Stimulated activated naive CD8-positive, alpha-beta T cell treated with anti-CD3 and anti-CD28 coated beads, Interleukin-15, amount 100 ng/mL, for 72 hours (primary cell): ENCODE measurements at regions not wholly inside any gene's neighbourhood (a gene's known extent, or its start where the extent isn't known, plus 50 kb on each side); places are given as distances from the start of the nearest gene placed in this dataset.

ENCODE experiments used
- ATAC-seq: fragments of 150-1000 bp; cut with Tn5 transposase; 2 replicates; pipeline ENCODE4 v1.10.0; 2021; ENCODE audit warnings: mild to moderate bottlenecking, moderate library complexity
- DNase-seq, 2 donors: peaks; one replicate each; pipeline ENCODE4 v3.0.0; 2021 to 2022
- H3K27ac Mint-ChIP-seq, 2 donors: one replicate each; pipeline ENCODE4 v1.8.0; 2022; ENCODE audit warnings: mild to moderate bottlenecking in 2 of 2, mixed read lengths in 2 of 2, moderate library complexity in 2 of 2
- H3K27me3 Mint-ChIP-seq: one replicate; pipeline ENCODE4 v1.8.0; 2022; ENCODE audit warnings: mixed read lengths
- H3K4me1 Mint-ChIP-seq: one replicate; pipeline ENCODE4 v1.8.0; 2022; ENCODE audit warnings: mild to moderate bottlenecking, mixed read lengths
- H3K4me3 Mint-ChIP-seq, 2 donors: one replicate each; pipeline ENCODE4 v1.8.0; 2022; ENCODE audit warnings: mild to moderate bottlenecking in 2 of 2, mixed read lengths in 2 of 2, moderate library complexity in 1 of 2
- H3K9me3 Mint-ChIP-seq, 2 donors: one replicate each; pipeline ENCODE4 v1.8.0; 2022; ENCODE audit warnings: mixed read lengths in 2 of 2

DNA sequence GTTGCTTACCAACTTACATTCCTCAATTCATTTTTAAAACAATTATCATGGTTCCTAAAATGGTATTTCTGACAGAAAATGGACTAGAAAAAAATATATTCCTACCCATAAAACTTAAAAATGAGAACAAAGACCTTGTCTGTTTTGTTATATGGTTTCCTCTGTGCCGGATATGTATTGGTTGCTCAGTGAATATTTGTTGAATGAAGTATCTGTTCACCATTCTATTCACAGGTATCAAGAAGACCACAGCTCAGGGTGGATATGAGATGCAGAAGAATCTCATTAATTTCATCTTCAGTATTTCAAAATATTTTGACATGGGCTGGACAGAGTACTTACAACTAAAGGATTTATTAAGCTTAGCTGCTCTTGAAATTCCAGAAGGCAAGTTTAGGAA is 58.1 kb downstream of the TUSC7 start:
- no peak for DNase-seq
- ATAC-seq, result no peak
- Mint-ChIP-seq H3K4me3 (no peak overlapping the region), H3K4me1 (no peaks in the 10 kb centered on the region), H3K9me3 (no peaks in the 10 kb centered on the region), H3K27me3 (no peaks in the 10 kb centered on the region), H3K27ac (no peak overlapping the region)

DNA sequence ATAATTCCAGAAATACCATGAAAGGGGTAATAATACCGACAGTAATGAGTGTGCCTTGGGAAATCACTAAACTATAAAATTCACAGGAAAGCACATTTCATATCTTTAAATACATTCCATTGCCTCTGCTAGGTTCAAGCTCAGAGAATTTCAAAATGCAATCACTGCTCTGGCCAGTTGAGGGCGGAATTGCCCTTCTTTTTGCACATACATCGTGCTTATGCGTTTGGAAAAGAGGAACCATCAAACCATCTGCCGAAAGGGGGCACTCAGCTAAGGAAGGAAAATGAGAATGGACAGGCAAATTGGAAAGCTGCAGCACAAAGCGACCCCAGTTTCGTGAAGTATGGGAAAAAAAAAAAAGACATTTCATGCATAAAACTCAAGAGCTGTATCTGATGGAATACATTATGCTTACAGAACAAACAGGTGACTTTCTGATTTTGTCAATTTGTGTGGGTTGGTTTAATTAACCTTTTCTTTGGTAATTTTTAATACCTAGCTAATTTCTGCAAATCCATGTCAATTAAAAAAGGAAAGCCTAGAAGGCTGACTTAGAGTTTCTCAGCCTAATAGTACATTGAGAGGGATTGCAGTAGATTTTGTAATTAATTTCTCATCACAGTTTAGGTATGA is 61.4 kb downstream of the TUSC7 start:
- Mint-ChIP-seq H3K27me3 (no peaks in the 10 kb centered on the region), H3K9me3 (no peaks in the 10 kb centered on the region), H3K4me1 (no peaks in the 10 kb centered on the region), H3K27ac (no peak overlapping the region), H3K4me3 (no peak overlapping the region)
- ATAC-seq (peak; percentile 72), DNase-seq (peak; percentile 20 to 47)

DNA sequence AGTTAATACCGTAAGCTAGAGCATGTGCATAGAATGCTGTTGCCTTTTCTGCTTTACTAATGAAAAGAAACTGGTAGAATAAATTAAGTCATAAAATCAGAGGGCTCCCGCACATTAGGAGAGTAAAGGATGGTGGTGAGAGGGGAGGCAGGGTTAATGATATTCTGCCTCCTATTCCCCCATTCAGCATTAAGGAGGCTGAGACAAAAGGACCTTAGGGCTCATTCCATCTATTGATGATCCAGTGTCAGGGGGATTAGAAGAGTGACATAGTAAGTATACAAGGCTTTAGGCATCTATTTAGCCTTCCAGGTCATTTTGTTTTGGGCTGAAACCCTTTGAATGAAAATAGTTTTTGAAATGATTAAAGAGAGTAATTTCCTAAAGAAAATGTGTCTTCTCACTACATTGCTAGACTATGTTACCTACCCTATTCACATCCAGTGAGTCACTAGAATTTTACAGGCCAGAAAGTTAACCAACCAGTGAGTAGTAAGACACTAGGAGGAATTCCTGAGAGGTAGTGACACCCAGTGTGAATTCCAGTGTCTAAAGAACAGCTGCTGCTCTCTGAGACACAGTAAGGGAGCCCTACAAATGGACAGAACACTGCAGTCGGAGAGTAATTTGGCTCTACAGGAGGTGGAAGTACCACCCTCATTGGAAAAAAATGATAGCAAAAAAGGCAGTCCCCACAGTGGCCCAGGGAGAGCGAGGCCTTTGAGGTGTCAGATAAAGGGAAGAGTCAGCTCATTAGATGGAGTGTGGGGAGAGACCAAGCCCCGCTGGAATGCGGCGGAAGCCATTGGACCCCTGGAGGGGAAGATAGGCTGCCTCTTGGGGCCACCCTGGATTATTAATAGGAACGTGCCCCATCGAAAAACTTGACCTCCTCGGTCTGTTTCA is 67.6 kb downstream of the TUSC7 start:
- no peaks in the 10 kb centered on the region for H3K9me3 Mint-ChIP-seq
- no peak for ATAC-seq
- no peak overlapping the region for H3K4me3 Mint-ChIP-seq
- no peaks in the 10 kb centered on the region for H3K27me3 Mint-ChIP-seq
- H3K4me1 Mint-ChIP-seq, result no peaks in the 10 kb centered on the region
- H3K27ac Mint-ChIP-seq, result no peak overlapping the region
- no peak for DNase-seq

DNA sequence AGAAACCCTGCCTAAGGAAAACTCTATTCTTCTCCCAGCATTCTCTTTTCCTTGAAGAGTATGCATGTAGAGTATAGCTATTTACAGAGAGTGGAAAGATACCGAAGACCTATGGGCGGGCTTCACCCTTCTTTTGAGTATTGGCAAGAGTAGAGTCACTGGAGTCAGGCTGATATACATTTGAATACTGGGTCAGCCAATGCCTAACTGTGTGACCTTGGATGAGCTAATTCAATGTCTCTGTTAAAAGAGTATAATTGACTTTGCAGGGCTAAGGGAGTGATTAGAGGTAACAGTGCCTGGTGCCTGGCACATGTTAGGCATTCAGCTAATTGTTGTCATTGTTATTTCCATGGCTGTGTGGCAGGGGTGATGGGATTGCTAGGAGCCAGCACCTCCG is 75.6 kb downstream of the TUSC7 start:
- no peak overlapping the region for H3K27ac Mint-ChIP-seq
- no peak overlapping the region for H3K4me3 Mint-ChIP-seq
- no peaks in the 10 kb centered on the region for H3K4me1 Mint-ChIP-seq
- no peak for DNase-seq
- H3K27me3 Mint-ChIP-seq, result no peaks in the 10 kb centered on the region
- no peaks in the 10 kb centered on the region for H3K9me3 Mint-ChIP-seq
- ATAC-seq, result no peak

DNA sequence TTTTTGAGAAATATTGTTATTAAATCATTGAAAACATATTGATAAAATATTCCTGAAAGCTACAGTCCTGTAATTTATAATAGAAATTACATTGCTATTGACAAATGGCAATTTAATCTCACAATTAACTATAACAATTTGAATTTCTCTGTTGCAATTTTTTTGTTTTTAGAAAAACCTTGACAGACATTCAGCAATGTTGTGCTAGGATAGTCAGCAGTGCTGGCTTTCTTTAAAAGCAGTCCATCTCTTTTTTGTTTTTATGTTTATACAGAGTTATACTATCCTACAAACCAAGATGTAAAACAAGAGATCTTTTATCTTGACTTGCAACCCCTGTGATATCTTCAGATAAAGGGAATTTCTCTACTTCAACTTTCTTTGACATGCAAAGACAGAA is 93.1 kb downstream of the TUSC7 start:
- no peaks in the 10 kb centered on the region for H3K4me1 Mint-ChIP-seq
- H3K4me3 Mint-ChIP-seq, result no peak overlapping the region
- H3K27me3 Mint-ChIP-seq, result no peaks in the 10 kb centered on the region
- DNase-seq (no peak), ATAC-seq (no peak)
- peaks cover 10 to 14% of the 10 kb centered on the region in 2 donors for H3K9me3 Mint-ChIP-seq
- no peak overlapping the region for H3K27ac Mint-ChIP-seq

DNA sequence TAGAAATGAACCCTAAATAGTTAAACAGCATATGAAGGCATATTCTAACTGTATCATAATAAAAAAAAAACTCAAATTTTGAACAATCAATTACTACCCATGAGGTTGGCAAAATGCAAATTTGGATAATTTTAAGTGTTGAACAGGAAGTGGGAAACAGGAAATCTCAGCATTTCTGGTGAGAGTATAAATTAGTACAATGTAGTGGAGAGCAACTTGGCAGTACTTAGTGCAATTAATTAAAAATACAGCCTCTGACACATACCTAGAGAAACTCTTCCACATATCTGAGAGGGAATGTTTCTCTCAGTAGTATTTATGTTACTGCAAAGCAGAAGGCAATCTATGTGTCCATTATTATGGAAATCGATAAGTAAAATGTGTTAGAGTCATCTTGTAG is 96.8 kb downstream of the TUSC7 start:
- H3K27ac Mint-ChIP-seq, result no peak overlapping the region
- no peaks in the 10 kb centered on the region for H3K27me3 Mint-ChIP-seq
- no peaks in the 10 kb centered on the region for H3K4me1 Mint-ChIP-seq
- no peak for DNase-seq
- H3K9me3 Mint-ChIP-seq, result peaks cover 15 to 22% of the 10 kb centered on the region in 2 donors
- no peak overlapping the region for H3K4me3 Mint-ChIP-seq
- no peak for ATAC-seq

DNA sequence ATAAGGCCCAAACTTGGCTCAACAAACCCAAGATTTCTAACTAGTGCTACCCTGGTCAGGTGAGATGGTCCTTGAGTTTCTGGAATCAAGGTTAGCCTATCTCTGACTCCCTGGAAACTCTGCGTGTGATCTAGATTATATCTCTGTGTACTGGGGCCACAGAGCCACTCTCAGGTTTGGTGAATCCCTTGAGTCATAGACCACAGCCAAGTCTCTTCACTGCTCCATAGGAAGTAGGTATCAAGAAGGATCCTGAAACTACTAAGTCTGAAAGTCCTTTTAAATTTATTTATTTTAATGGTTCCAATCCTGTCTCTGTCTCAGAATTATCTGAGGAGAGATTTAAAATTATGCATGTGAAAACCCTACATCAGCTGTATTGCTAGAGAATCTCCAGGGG is 99.1 kb downstream of the TUSC7 start:
- no peak for ATAC-seq
- Mint-ChIP-seq H3K4me1 (no peaks in the 10 kb centered on the region), H3K27me3 (no peaks in the 10 kb centered on the region), H3K9me3 (peaks cover 15 to 22% of the 10 kb centered on the region in 2 donors), H3K27ac (no peak overlapping the region), H3K4me3 (no peak overlapping the region)
- no peak for DNase-seq

DNA sequence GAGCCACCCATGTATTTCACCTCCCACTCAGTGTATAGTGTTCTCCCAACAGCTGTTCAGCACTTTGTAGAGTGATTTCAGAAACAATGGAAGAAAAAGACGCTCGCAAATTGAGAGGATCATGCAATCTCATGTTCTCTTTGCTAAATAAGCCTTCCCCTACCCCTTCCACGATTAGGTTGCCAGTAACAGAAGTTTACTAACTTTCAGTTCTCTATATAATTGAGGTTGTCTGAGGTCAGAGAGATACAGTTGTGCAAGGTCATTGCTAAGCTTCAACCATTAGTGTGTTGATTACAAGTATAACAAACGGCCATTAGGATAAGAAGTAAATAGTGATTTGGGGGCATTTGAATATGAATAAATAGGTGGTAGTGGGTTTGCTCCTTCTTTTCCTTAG is 99.6 kb downstream of the TUSC7 start:
- ATAC-seq (no peak), DNase-seq (no peak)
- Mint-ChIP-seq H3K4me1 (no peaks in the 10 kb centered on the region), H3K27ac (no peak overlapping the region), H3K27me3 (no peaks in the 10 kb centered on the region), H3K9me3 (peaks cover 15 to 22% of the 10 kb centered on the region in 2 donors), H3K4me3 (no peak overlapping the region)

DNA sequence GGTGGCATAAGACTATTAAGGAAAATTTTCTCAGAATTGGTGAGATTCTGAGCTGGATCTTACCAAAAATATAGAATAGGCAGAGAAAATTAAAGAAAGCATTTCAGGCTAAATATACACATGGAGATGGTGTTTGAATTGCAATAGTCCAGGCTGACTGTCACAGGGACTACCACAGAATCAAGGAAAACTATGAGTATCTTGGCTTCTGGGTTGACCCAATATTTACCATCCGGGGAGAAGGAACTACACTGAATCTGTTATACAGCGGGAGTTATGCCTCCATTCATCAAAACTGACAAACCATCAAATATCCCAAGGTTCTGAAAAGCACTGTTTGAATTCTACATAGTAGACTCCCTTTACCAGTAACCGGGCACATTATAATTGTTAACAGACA is 102.2 kb downstream of the TUSC7 start:
- Mint-ChIP-seq H3K4me1 (no peaks in the 10 kb centered on the region), H3K27ac (no peak overlapping the region), H3K9me3 (peaks cover 8 to 12% of the 10 kb centered on the region in 2 donors), H3K27me3 (no peaks in the 10 kb centered on the region), H3K4me3 (no peak overlapping the region)
- ATAC-seq (no peak), DNase-seq (no peak)

DNA sequence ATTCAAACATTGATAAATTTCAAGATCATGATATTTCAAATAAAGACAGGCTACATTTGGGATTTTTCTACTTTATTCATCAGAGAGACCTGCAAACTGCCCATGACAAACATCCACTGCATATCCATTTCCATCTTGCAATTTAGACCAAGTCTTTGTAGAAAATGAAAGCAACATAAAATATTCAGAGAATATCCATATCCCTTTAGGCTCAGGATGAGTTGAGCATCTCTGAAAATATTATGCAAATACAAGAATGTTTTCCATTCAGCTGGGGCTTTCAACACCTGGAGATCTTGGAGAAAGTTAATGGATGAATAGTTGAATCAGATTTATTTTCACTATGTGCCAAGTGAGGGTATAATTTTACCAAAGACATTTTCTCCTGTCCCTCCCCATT is 103.4 kb downstream of the TUSC7 start:
- H3K4me3 Mint-ChIP-seq, result no peak overlapping the region

DNA sequence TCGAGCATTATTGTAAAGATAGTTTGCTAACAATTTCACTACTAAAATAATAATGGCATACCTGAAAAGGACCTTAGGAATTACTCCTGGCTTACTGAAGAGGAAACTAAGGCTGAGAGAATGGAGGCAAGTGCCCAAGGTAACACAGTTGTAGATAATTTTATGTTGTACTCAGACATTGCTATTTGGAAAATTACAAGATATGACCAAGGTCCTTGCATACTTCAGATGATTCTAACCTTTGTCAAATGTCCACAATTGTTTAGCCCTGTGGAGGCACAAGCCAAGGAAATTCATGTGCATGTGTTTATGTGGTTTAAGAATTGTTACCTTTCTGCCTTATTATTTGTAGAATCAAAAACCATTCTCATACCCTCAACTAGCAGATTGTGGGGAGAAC is 105.7 kb downstream of the TUSC7 start:
- Mint-ChIP-seq H3K4me1 (no peaks in the 10 kb centered on the region), H3K4me3 (no peak overlapping the region), H3K9me3 (peaks cover 0 to under 1% of the 10 kb centered on the region in 2 donors), H3K27me3 (no peaks in the 10 kb centered on the region), H3K27ac (no peak overlapping the region)
- ATAC-seq (no peak), DNase-seq (no peak)

More for the DNA sequence above, 103.4 kb downstream of the TUSC7 start:
- Mint-ChIP-seq H3K4me1 (no peaks in the 10 kb centered on the region), H3K9me3 (peaks cover 5 to 8% of the 10 kb centered on the region in 2 donors), H3K27ac (no peak overlapping the region), H3K27me3 (no peaks in the 10 kb centered on the region)
- ATAC-seq (no peak), DNase-seq (no peak)

DNA sequence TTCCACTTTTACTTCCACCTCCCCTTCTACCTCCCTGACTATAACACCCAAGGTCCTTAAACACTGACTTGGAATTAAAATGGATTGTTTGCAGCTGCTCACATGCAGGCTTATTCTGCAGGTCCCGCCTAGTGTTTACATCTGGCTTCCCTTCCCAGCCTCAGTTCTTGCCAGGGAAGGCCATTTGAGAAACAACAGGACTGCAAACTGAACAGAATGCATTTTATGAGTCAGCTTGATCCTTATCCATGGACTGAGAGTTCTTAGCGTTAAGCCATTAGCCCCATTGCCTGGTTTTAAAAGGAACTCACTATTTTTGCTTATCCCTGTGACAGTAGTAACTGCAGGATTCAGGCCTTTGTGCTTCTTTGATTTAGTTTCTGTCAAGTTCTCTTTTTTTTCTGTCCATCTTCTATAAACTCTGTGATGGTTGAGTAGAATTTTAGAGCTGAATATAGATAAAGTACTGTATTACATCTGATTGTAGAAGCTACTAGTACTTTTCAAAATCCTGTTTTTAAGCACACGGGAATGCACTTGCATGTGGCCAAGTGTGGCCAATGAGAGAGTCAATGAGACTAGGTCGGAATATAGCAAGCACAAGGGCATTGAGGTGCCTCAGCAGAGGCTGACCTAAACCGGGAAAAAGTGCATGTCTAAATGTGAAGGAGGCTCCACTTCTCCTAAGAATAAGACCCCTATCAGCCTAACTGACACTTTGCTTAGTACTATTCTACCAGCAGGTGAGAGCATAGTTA is 106.4 kb downstream of the TUSC7 start:
- Mint-ChIP-seq H3K27me3 (no peaks in the 10 kb centered on the region), H3K9me3 (no peaks in the 10 kb centered on the region), H3K27ac (no peak overlapping the region)

DNA sequence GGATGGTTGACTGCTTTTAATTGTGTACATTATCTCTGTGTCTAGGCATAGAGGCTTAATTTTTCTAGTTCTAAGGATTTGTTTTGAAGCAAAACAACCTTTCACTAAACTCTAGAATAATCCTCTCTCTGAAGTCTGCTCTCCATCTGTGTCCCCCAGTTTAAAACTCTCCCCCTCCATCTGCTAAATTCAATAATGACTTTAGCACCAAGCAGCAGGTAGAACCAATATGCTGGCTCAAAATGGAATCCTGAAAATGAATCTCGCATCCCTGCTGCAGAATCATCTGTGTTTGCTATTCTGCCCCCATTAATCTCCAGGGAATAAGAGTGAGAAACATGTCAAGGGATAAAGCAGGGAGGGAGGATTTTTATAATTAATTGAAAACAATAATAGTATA is 111.8 kb downstream of the TUSC7 start:
- no peak overlapping the region for H3K4me3 Mint-ChIP-seq
- no peak for DNase-seq
- H3K27me3 Mint-ChIP-seq, result no peaks in the 10 kb centered on the region
- H3K4me1 Mint-ChIP-seq, result no peaks in the 10 kb centered on the region
- no peak overlapping the region for H3K27ac Mint-ChIP-seq
- no peak for ATAC-seq
- H3K9me3 Mint-ChIP-seq, result no peaks in the 10 kb centered on the region

More for the DNA sequence above, 106.4 kb downstream of the TUSC7 start:
- ATAC-seq (no peak), DNase-seq (no peak)
- Mint-ChIP-seq H3K4me1 (no peaks in the 10 kb centered on the region), H3K4me3 (no peak overlapping the region)

DNA sequence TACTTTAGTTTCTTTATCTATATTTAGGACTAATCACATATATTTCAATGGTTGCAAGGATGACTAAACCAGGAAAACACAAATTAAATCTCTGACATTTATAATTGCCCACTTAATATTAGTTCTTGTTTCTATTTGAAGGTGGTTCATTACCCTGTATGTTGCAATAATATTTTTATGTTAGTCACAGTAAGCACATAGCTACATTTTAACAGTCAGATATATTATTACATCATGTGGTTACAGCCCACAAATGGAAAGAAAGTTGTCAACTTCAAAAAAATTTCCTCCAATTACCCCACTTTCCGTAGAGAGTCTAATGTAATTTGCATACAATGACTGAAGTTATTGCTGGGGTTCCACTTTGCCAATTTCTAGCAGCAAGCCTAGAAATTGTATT is 114.6 kb downstream of the TUSC7 start:
- Mint-ChIP-seq H3K4me1 (no peaks in the 10 kb centered on the region), H3K27me3 (no peaks in the 10 kb centered on the region), H3K4me3 (no peak overlapping the region), H3K9me3 (no peaks in the 10 kb centered on the region), H3K27ac (no peak overlapping the region)
- DNase-seq (no peak), ATAC-seq (no peak)

DNA sequence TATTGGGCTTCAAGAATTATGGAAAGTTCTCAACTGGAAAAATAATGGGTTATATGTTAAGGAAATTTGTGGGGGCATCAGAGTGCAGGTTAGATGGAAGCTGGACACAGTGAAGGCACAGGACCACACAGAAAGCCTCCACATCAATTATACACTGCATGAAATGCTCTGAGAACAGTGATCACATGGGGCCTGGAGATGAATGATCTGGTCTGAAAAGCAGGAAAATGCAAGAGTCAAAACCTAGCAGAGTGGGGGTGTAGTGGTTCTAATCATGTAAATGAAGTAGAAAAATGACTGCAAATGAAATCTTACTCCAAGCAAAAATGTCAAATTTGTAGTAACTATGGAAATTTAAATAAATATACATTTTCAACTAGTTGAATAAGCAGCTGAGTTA is 123.6 kb downstream of the TUSC7 start:
- DNase-seq (no peak), ATAC-seq (no peak)
- Mint-ChIP-seq H3K9me3 (no peaks in the 10 kb centered on the region), H3K4me1 (no peaks in the 10 kb centered on the region), H3K4me3 (no peak overlapping the region), H3K27me3 (no peaks in the 10 kb centered on the region), H3K27ac (no peak overlapping the region)

DNA sequence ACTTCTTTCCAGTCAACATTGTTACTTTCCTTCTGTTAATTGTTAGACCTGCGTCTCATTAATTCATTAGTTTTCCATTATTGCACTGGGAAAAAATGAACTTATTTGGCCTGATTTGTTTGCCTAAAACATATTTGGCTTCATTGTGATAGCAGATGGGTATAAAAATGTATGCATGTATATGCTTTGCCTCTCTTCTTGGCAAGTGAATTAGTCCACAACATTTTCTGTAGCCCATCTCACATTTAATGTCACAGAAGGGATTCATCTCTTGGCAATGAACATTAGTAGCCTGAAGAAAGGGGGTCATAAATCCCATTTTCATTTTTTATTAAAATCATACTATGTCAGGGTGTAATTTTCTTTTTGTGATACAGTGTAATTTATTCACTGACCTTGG is 125.2 kb downstream of the TUSC7 start:
- Mint-ChIP-seq H3K27me3 (no peaks in the 10 kb centered on the region), H3K4me1 (no peaks in the 10 kb centered on the region), H3K9me3 (no peaks in the 10 kb centered on the region), H3K4me3 (no peak overlapping the region), H3K27ac (no peak overlapping the region)
- ATAC-seq, result no peak
- DNase-seq, result no peak
